ENCODE measurements at regions not wholly inside any gene's neighbourhood (a gene's known extent, or its start where the extent isn't known, plus 50 kb on each side); places are given as distances from the start of the nearest gene placed in this dataset.

GRCh38 chr10:78860260-78860914, 208.4 kb upstream of the ZMIZ1 start:
- TF ChIP-seq POLR2A (IDR thresholded peaks at IDR 0.05) = no peak
- no peak for TF ChIP-seq CTCF (IDR thresholded peaks at IDR 0.05)
- no peaks in the 10 kb centered on the region for H3K9me3 ChIP-seq
- H3K27ac ChIP-seq = no peak overlapping the region
- intact Hi-C loops (cut with DNase I) = no loop called here
- H3K4me1 ChIP-seq = no peaks in the 10 kb centered on the region
- no peak for DNase-seq
- H3K27me3 ChIP-seq = no peaks in the 10 kb centered on the region
- 73% methylated on average over 5 of the region's 7 CpGs for WGBS (ENCODE audit: insufficient coverage, low coverage, low lambda C conversion rate, missing lambda C conversion rate)
- no peaks in the 10 kb centered on the region for H3K36me3 ChIP-seq
- ATAC-seq = no peak
- H3K4me3 ChIP-seq = no peak overlapping the region

- TF ChIP-seq CTCF (IDR thresholded peaks at IDR 0.05) = no peak
- no peak for TF ChIP-seq POLR2A (IDR thresholded peaks at IDR 0.05)
- DNase-seq (no peak), ATAC-seq (peak in 1 of 4 donors; percentile 27)
- intact Hi-C loops (cut with DNase I) = no loop called here
- Histone ChIP-seq H3K4me3 (no peak overlapping the region), H3K9me3 (no peaks in the 10 kb centered on the region), H3K27me3 (no peaks in the 10 kb centered on the region), H3K27ac (no peak overlapping the region), H3K4me1 (no peaks in the 10 kb centered on the region), H3K36me3 (no peaks in the 10 kb centered on the region)
- 0% methylated on average over 1 of the region's 5 CpGs for WGBS (ENCODE audit: insufficient coverage, low coverage, low lambda C conversion rate, missing lambda C conversion rate)
Measured at GRCh38 chr10:78861529-78862327, 207.0 kb upstream of the ZMIZ1 start.

- H3K4me1 ChIP-seq = no peaks in the 10 kb centered on the region
- 49% methylated on average over 4 of the region's 4 CpGs for WGBS (ENCODE audit: insufficient coverage, low coverage, low lambda C conversion rate, missing lambda C conversion rate)
- ATAC-seq (no peak), DNase-seq (no peak)
- H3K27ac ChIP-seq = no peak overlapping the region
- H3K36me3 ChIP-seq = no peaks in the 10 kb centered on the region
- no peak for TF ChIP-seq POLR2A (IDR thresholded peaks at IDR 0.05)
- no peak for TF ChIP-seq CTCF (IDR thresholded peaks at IDR 0.05)
- intact Hi-C loops (cut with DNase I) = no loop called here
- no peaks in the 10 kb centered on the region for H3K27me3 ChIP-seq
- H3K9me3 ChIP-seq = no peaks in the 10 kb centered on the region
- no peak overlapping the region for H3K4me3 ChIP-seq
Measured at GRCh38 chr10:78862328-78862640, 206.5 kb upstream of the ZMIZ1 start.

- WGBS (ENCODE audit: insufficient coverage, low coverage, low lambda C conversion rate, missing lambda C conversion rate) = 95% methylated on average over 6 of the region's 9 CpGs
- intact Hi-C loops (cut with DNase I) = no loop called here
- Histone ChIP-seq H3K27ac (no peak overlapping the region), H3K4me3 (no peak overlapping the region), H3K9me3 (no peaks in the 10 kb centered on the region), H3K27me3 (no peaks in the 10 kb centered on the region), H3K4me1 (no peaks in the 10 kb centered on the region), H3K36me3 (no peaks in the 10 kb centered on the region)
- no peak for ATAC-seq
- TF ChIP-seq CTCF (IDR thresholded peaks at IDR 0.05) (no peak), POLR2A (IDR thresholded peaks at IDR 0.05) (no peak)
- no peak for DNase-seq
Measured at GRCh38 chr10:78863140-78863905, 205.4 kb upstream of the ZMIZ1 start.

Data from right lobe of liver (tissue), 6 donors.